Activated naive CD4-positive, alpha-beta T cell treated with anti-CD3 and anti-CD28 coated beads, Interleukin-2, amount 50 U/mL, for 72 hours (primary cell): ENCODE measurements at regions not wholly inside any gene's neighbourhood (a gene's known extent, or its start where the extent isn't known, plus 50 kb on each side); places are given as distances from the start of the nearest gene placed in this dataset.

Experiments used
- ATAC-seq, 2 donors: fragments of 150-1000 bp; cut with Tn5 transposase; 2 replicates each; pipeline ENCODE4 v1.10.0; 2021; ENCODE audit warnings: mild to moderate bottlenecking in 2 of 2, moderate library complexity in 2 of 2
- DNase-seq, 2 donors: peaks; one replicate each; pipeline ENCODE4 v3.0.0; 2021 to 2022; ENCODE audit warnings: low spot score in 2 of 2
- H3K27ac Mint-ChIP-seq, 2 donors: one replicate each; pipeline ENCODE4 v1.8.0; 2022; ENCODE audit warnings: mild to moderate bottlenecking in 2 of 2, mixed read lengths in 2 of 2
- H3K36me3 Mint-ChIP-seq, 2 donors: one replicate each; pipeline ENCODE4 v1.8.0; 2022; ENCODE audit warnings: mixed read lengths in 2 of 2
- H3K9me3 Mint-ChIP-seq, 2 donors: one replicate each; pipeline ENCODE4 v1.8.0; 2022; ENCODE audit warnings: mixed read lengths in 2 of 2

- DNase-seq (no peak), ATAC-seq (no peak)
- no peaks in the 10 kb centered on the region for H3K9me3 Mint-ChIP-seq
- no peak overlapping the region for H3K27ac Mint-ChIP-seq
- no peaks in the 10 kb centered on the region for H3K36me3 Mint-ChIP-seq
Observed at GRCh38 chr2:120494446-120494845, 148.5 kb downstream of the INHBB start.

DNA sequence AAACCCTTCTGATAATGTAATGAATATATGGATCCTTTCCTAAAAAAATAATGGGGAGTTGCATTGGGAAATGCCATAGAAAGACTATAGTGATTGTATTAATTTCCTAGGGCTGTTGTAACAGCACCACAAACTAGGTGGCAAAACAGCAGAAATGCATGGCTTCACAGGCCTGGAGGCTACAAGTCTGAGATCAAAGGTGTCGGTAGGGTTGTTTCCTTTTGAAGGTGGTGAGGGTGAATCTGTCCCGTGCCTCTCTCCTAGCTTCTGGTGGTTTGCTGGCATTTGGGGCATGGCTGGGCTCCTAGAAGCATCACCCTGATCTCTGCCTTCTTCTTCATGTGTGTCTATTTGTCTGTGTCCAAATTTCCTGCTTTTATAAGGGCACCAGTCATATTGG, 149.7 kb downstream of the INHBB start:
- ATAC-seq (no peak), DNase-seq (no peak)
- Mint-ChIP-seq H3K36me3 (no peaks in the 10 kb centered on the region), H3K9me3 (no peaks in the 10 kb centered on the region), H3K27ac (no peak overlapping the region)

- Mint-ChIP-seq H3K9me3 (no peaks in the 10 kb centered on the region), H3K27ac (no peak overlapping the region), H3K36me3 (no peaks in the 10 kb centered on the region)
- no peak for DNase-seq
- no peak for ATAC-seq
Observed at GRCh38 chr2:120496235-120496634, 150.3 kb downstream of the INHBB start.

GRCh38 chr2:120496759-120497158, 150.8 kb downstream of the INHBB start:
- Mint-ChIP-seq H3K27ac (no peak overlapping the region), H3K9me3 (no peaks in the 10 kb centered on the region), H3K36me3 (no peaks in the 10 kb centered on the region)
- ATAC-seq (no peak), DNase-seq (no peak)

GRCh38 chr2:120497261-120497977, 151.5 kb downstream of the INHBB start:
- DNase-seq (no peak), ATAC-seq (no peak)
- H3K36me3 Mint-ChIP-seq: no peaks in the 10 kb centered on the region
- H3K9me3 Mint-ChIP-seq: no peaks in the 10 kb centered on the region
- H3K27ac Mint-ChIP-seq: no peak overlapping the region

- Mint-ChIP-seq H3K36me3 (no peaks in the 10 kb centered on the region), H3K9me3 (no peaks in the 10 kb centered on the region), H3K27ac (no peak overlapping the region)
- ATAC-seq (no peak), DNase-seq (no peak)
Observed at GRCh38 chr2:120498121-120498520, 152.2 kb downstream of the INHBB start.

- ATAC-seq (no peak), DNase-seq (no peak)
- Mint-ChIP-seq H3K9me3 (no peaks in the 10 kb centered on the region), H3K27ac (no peak overlapping the region), H3K36me3 (no peaks in the 10 kb centered on the region)
Observed at GRCh38 chr2:120498576-120499394, 152.8 kb downstream of the INHBB start.

DNA sequence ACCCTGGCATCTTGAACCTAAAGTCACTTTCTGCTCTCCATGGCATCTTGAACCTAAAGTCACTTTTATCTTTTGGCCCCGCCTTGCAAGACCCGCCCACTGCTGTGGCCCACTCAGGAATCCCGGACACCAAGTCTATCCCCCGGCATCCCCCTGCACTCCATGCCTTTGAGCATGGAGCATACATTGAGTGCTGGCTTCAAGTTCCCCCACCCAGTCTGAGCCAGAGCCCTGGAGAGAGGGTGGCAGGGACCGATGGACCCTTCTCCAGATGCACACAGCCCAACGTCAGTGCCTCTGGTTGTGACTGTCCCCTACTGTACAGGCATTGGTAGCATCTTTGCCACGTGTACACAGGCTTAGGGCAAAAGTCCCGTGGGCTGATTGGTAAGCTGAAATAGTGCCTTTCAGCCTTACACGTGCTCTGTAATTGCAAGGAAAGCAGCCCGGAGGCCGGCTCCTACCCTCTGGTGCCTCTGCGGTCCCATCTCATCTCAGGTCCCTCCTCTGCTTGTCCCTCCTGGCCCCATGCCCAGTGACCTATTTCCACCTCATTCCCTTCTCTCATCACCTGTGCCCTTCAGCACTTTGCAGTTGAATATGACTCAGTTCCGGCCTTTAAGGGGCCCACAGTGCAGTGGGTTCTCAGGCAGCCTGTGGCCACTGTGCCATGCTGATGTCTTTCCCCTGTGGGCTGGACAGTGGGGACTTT, 154.0 kb downstream of the INHBB start:
- no peaks in the 10 kb centered on the region for H3K9me3 Mint-ChIP-seq
- H3K27ac Mint-ChIP-seq: no peak overlapping the region
- ATAC-seq (no peak), DNase-seq (no peak)
- no peaks in the 10 kb centered on the region for H3K36me3 Mint-ChIP-seq

DNA sequence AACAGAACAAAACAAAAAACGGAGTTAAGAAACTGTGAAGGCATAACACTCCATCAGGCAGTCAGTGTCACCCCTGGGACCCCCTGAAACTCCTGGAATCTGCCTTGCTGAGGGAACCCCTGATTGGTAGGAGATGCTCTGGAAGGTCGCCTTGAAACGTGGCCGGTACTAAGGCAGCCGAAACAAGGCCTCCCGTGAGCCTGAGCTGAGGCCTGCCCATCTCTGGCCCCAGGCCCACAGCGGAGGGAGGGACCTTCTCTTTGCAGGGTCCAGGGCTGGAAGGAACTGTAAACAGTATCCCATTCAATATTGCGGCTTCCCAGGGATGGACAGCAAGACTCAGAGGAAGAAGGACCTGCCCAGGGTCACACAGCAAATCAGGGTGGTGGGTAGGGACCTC, 155.7 kb downstream of the INHBB start:
- H3K36me3 Mint-ChIP-seq: no peaks in the 10 kb centered on the region

GRCh38 chr2:120502357-120502756, 156.4 kb downstream of the INHBB start:
- no peak overlapping the region for H3K27ac Mint-ChIP-seq
- DNase-seq (no peak), ATAC-seq (no peak)
- no peaks in the 10 kb centered on the region for H3K9me3 Mint-ChIP-seq
- no peaks in the 10 kb centered on the region for H3K36me3 Mint-ChIP-seq

More for the DNA sequence above, 155.7 kb downstream of the INHBB start:
- H3K9me3 Mint-ChIP-seq: no peaks in the 10 kb centered on the region
- H3K27ac Mint-ChIP-seq: no peak overlapping the region
- DNase-seq (no peak), ATAC-seq (no peak)

- Mint-ChIP-seq H3K9me3 (no peaks in the 10 kb centered on the region), H3K36me3 (no peaks in the 10 kb centered on the region)
- no peak for ATAC-seq
Observed at GRCh38 chr2:120502761-120503160, 156.8 kb downstream of the INHBB start.

GRCh38 chr2:120503206-120503792, 157.4 kb downstream of the INHBB start:
- Mint-ChIP-seq H3K9me3 (no peaks in the 10 kb centered on the region), H3K36me3 (no peaks in the 10 kb centered on the region), H3K27ac (no peak overlapping the region)
- DNase-seq (no peak), ATAC-seq (no peak)

More at GRCh38 chr2:120502761-120503160, 156.8 kb downstream of the INHBB start:
- no peak for DNase-seq
- H3K27ac Mint-ChIP-seq: no peak overlapping the region

DNA sequence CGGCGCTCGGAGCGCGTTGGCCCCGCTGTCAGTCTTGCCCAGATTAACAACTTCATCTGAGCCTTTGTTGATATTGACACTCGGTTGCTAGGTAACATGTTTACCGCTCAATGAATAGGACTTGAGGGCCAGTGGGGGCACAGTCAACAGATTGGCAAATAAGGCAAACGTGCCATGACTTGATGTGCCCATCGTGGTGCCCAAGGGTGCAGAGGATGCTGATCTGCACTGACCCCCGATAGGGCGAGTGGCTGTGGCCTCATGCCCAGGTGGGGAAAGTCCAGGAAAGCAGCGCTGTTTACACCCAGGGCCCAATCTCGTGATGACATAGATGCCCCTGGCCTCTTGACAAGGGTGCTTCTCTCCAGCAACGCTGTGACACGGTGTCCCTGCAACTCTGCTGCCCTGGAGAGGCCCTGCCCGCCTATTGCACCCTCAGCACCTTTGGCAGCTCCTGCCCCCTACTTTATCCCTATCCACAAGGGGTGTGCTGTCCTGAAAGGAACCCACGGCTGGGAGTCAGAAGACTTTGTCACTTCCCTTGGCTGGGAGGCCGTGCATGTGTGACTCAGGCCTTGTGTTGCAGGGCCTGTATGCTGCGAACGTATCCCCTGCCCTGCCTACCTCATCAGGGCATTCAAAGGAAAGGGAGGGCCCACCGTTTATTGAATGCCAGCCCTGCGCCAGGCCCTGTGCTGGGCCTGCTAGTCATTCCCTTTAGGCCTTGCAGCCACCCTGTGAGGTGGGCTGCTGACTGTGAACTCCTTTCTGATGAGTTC, 158.0 kb downstream of the INHBB start:
- DNase-seq: no peak
- no peak for ATAC-seq
- no peaks in the 10 kb centered on the region for H3K9me3 Mint-ChIP-seq
- no peak overlapping the region for H3K27ac Mint-ChIP-seq
- no peaks in the 10 kb centered on the region for H3K36me3 Mint-ChIP-seq

DNA sequence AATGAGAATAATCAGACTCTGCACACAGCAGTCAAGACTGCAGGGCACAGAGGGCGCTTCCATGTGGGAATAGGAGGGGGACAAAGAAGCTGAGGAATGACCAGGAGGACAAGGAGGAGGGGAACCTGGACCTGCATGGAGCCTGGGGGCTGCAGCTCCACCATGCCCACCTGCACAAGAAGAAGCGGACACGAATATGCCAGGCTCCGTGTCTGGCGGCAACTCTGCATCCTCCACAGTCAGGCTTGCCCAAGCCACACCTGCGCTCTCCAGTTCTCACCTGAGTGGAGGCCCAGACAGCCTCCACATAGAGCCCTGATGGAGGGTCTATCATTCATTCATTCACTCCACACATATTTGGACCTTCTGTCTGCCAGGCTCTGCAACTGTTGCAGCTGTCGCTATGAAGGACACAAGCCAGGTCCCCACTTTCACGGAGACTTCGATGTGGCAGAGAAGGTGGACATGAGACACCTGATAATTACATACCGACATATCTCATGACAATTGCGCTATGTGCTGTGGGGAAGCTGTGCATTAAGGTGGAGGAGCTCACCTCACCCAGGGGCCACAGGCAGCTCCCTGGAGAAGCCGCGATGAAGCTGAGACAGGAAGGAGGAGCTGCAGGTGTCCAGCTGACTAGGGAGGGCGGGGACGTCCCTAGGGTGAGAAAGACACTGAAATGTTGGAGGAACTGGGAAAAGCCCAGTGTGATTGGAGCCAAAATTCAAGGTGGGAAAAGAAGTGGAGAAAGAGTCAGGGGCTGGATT, 159.2 kb downstream of the INHBB start:
- H3K27ac Mint-ChIP-seq: peak overlapping the region in 1 of 2 donors; percentile 47
- H3K36me3 Mint-ChIP-seq: no peaks in the 10 kb centered on the region
- DNase-seq (no peak), ATAC-seq (no peak)
- no peaks in the 10 kb centered on the region for H3K9me3 Mint-ChIP-seq

DNA sequence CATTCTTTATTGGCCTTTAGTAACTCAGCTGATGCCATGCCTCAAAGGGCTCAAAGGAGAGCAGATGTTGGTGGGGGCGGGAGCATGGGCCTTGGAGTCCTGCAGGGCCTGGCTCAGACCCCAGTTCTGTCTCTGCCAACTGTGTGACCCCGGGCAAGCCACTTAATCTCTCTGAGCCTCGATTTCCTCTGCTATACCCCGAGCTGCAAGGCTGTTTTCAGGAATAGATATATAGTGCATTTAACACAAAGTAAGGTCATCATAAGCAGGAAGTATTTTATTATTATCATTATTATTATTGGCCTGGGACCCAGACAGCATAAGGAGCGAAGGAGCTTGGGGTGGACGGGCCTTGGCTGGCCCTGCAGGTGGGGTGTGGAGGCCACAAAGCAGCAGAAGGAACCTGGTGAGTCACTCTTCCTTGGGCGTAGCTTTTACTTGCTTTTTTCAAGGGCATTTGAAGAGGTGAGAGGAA, 162.7 kb downstream of the INHBB start:
- DNase-seq (no peak), ATAC-seq (no peak)
- Mint-ChIP-seq H3K27ac (no peak overlapping the region), H3K36me3 (no peaks in the 10 kb centered on the region), H3K9me3 (no peaks in the 10 kb centered on the region)
